Umbilical cord (tissue), 1 donor: ENCODE measurements at regions not wholly inside any gene's neighbourhood (a gene's known extent, or its start where the extent isn't known, plus 50 kb on each side); places are given as distances from the start of the nearest gene placed in this dataset.
"Not testable (repeated sequence)": the region's sequence is repeated elsewhere in the genome, so short reads cannot be mapped to it uniquely, and the experiment has no call there.

Experiments
- DNase-seq: peaks from one replicate; pipeline ENCODE4 v3.0.0-alpha.2; 2015; ENCODE audit warnings: low spot score

DNA sequence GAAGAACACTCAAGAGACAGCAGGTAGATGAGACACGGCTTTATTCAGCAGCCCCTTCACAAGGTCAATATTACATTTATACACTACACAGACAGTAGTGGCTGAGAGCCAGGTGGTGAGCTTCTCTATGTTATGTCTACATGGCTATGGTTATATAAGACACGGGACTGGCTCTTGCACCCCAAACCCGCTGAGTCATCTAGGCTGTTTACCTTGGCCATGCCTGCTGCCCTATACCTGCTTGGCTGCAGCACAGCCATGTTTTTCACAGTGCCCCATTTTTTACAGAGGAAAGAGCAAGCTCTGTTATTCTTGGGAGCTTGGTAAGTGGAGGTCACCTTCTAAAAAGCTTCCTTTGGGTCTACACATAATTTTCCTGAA lies 231.6 kb downstream of the IGSF11 start:
- DNase-seq: no peak

DNA sequence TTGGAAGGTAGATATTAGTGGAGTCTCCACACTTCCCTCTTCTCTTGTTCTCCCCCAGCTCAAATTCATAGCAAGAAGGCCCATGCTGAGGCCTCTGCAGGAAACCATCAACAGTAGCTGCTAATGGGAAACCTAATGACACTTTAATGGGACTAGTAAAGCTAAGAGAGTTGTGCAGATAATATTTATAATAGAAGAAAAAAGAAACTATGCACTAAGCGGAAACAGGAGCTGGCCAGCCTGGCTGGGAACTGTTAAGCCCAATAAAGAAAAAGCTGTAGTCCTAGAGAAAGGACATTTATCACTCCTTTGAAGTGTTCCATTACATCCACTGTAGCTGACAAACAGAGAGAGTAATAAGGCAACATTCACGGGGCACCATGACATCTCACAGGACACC lies 229.6 kb downstream of the IGSF11 start:
- DNase-seq: no peak

DNA sequence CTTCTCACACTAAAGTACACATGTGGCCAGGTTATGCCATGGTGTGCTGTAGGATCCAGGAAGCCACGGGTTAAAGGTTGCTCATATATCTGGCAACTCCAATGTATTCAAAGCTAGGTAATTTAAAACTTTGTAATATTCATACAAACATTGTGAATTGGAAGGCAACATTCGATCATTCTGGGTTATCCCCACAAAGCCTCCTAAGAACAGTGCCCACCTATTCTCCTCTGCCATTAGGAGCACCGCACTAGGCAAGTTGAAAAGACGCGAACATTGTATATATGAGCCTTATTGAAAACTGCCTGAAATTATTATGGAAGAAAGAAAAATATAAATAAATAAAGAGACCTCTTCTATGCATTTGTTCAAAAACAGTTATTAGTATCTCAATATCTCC lies 228.2 kb downstream of the IGSF11 start:
- no peak for DNase-seq

DNA sequence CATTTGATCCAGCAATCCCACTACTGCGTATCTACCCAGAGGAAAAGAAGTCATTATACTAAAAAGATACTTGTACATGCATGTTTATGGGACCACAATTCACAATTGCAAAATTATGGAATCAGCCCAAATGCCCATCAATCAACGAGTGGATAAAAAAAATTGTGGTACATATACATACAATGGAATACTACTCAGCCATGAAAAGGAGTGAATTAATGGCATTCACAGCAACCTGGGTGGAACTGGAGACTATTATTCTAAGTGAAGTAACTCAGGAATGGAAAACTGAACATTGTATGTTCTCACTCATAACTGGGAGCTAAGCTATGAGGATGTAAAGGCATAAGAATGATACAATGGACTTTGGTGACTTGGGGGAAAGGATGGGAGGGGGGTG lies 227.3 kb downstream of the IGSF11 start:
- DNase-seq: not testable (repeated sequence)

DNA sequence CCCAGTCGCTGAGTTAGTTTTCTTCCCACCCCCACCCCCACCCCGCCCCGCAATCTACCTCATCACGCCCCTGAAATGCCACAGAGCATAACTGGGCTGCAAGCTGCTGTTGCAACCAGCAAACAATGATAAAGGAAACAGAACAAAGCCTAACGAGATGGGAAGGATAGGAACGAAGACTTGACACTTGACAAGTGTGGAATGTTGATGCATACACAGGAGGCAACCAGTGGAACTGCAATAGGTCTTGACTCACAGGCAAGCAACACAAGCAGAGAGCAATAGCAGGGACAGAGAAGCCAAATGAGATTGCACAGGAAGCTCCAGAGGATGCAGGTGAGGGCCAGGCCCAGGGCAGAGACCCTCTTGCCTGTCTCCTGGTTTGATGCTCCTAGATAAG lies 225.9 kb downstream of the IGSF11 start:
- DNase-seq: peak; percentile 1

DNA sequence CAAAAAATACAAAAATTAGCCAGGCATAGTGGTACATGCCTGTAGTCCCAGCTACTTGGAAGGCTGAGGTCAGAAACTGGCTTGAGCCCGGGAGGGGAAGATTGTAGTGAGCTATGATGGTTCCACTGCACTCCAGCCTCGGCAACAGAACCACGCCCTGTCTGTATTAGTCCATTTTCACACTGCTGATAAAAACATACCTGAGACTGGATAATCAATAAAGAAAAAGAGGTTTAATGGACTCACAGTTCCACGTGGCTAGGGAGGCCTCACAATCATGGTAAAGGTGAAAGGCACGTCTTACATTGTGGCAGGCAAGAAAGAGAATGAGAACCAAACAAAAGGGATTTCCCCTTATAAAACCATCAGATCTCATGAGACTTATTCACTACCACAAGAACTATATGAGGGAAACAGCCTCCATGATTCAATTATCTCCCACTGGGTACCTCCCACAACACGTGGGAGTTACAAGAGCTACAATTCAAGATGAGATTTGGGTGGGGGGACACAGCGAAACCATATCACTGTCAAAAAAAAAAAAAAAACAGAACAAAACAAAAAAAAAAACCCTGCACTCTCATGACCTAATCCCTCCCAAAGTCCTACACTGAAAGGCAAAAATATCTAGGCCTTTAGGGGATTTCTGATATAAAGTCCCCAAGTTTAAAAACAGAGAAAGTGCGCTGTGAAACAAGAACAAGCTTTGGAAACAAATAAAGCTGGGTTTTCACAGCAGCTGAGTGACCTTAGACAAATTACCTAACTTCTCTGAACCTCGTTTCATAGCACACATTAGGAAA lies 224.7 kb downstream of the IGSF11 start:
- no peak for DNase-seq

DNA sequence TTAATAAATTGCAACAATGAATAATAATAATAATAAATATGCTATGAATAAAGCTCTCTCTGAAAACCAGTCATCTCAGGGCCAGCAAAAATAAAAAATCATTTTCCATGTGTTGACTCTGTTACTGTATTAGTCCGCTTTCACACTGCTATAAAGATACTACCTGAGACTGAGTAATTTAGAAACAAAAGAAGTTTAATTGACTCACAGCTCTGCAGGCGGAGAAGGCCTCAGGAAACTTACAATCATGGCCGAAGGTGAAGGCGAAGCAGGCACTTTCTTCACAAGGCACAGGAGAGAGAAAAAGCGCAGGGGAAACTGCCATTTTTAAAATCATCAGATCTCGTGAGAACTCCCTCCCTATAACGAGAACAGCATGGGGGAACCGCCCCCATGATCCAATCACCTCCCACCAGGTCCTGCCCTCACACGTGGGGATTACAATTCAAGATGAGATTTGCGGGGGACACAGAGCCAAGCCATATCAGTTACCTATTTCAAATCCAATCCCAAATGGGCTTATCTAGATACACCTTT lies 224.1 kb downstream of the IGSF11 start:
- DNase-seq: no peak

DNA sequence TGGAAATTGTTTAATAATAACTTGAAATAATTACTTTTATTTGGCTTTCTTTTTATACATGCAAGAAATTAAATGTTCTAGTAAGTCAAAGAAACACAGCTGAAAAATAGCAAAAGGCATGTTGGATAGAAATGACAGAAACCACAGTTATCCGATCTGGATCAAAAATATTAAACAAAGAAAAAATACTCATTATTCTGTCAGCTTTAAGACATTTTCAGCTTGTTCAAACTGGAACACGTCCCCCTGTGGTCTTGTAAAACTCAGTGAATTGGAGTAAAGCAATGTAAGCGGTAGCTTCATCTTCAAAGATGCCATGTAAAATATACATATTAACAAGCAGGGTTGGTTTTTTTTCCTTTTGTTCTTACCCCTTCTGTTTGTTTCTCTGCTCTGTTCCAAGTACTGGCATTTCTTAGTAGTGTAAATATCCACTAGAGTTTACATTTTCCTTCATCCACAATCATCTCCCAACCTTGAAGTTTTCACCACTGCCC lies 223.4 kb downstream of the IGSF11 start:
- DNase-seq: no peak

DNA sequence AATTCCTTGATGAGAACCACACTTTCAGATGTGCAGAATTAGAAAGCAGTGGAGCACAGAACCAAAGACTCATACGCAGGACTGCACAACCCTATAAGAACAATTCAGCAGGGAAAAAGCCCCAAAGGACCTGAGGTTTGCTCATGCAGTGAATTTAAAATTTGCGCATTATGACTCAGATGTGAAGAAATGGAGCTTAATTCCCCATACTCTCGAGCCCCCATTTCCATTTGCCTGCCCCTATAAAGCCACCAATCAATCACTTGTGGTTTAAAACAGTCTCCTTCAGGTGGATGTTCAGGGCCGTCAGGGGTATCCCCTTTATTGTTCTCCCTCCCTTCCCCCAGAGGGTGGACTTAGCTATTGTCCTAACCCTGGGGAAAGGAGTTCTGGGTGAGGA lies 221.2 kb downstream of the IGSF11 start:
- DNase-seq: no peak

DNA sequence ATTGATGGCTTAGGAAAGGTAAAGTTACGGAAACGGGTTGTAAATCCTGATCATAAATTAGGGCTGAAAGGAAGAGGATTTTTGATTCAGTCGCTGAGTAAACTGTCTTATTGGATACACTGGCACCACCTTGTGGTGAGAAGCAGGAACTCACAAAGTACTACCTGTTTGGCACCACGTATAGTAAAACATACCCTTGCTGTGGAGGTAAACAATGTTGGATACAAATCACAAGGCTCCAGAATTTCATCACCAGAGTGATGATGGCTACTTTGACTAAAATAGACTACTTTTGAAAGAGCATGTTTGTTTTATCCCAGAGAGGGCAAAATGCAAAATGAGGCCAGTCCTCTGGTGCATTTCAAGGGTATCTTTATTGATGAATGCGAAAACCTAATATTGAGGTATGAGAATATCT lies 216.9 kb downstream of the IGSF11 start:
- DNase-seq: peak; percentile 57

DNA sequence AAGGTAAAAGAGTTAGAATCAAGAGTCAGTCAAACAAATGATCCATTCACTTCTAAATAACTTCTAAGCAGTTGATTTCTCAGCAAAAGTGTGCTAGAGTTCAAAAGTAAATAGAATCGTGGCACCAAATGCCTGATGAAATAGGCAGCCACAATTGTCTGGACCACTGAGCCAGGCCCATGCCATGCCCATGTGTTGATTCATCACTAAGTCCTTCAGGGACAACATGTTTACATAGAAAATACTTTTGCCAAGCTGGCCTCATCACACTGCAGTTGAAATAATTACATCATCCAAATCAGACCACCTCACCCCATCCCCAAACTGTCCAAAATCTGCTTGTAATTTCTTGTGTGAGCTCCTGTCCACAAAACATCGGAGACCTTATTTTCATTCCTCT lies 216.3 kb downstream of the IGSF11 start:
- DNase-seq: no peak

DNA sequence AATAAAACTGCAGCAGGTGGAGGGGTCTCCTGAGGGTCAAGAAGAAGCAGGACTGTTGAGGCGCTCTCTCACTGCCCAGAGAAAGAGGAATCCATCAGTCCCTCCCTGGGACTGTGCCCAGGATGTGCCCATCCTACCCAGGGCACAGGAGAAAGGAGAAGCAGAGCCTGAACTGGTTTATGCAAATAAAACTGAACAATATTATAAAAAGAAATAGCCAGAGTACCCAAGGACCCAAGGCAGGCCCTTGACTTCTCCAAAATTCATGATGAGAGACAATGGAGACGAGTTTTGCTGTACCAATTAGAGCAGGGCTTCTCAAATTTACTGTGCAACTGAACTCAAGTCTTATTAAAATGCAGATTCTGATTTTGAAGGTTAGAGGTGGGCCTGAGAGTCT lies 211.0 kb downstream of the IGSF11 start:
- no peak for DNase-seq

DNA sequence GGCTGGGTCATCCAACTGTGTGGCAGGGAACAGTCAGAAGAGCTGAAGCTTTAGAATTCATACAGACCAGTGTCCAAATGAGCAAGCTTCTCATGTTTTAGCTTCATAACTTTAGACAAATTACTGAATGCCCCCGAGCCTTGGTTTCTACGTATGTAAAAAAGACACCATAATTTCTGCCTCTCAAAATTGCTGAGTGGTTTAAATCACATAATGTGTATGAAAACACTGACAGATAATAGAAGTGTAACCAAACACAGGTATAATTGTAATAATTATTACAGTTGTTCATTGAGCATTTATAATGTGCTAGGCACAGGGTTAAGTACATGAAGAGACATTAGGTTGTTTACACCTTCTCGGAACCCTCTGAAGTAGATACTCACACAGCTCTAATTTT lies 207.2 kb downstream of the IGSF11 start:
- DNase-seq: no peak

DNA sequence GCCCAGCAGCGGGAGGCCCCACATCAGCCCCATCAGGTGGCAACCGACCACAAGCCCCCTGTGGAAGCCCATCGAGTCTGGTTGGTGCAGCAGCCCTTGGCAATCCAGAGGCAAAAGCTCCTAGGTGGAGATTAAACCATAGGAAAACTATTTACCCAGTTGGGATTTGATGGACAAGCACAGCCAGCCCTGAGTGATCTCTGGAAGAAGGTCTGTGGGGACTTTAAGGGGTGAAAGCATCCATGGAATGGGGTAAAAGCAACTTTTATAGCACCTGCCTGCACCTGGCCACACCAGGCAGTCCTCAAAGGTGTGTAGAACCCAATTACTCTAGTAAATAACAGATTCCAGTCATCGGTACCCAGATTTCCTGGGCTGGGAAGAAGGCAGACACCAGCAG lies 206.3 kb downstream of the IGSF11 start:
- no peak for DNase-seq

DNA sequence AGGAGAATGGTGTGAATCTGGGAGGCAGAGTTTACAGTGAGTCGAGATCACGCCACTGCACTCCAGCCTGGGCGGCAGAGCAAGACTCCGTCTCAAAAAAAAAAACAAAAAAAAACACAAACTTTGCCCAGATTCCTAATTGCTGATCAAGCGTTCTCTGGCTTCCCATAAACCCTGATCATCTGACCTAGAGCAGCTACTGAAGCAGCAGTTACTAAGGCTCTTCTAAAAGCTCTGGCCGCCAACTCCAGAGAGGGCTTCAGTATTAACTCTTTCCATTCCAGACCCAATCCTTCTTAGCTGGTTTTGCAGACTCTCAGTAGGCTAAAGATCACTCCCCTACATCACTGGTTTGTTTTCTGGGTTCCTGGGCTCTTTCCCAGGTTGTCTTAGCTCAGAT lies 201.6 kb downstream of the IGSF11 start:
- DNase-seq: no peak

DNA sequence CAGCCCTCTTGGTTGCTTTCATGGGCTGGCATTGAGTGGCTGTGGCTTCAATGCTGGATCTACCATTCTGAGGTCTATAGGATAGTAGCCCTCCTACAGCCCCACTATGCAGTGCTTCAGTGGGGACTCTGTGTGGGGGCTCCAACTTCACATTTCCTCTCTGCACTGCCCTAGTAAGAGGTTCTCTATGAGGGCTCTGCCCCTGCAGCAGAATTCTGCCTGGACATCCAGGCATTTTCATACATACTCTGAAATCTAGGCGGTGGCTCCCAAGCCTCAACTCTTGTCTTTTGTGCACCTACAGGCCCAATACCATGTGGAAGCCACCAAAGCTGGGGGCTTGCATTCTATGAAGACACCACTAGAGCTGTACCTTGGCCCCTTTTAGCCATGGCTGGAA lies 195.8 kb downstream of the IGSF11 start:
- DNase-seq: no peak

DNA sequence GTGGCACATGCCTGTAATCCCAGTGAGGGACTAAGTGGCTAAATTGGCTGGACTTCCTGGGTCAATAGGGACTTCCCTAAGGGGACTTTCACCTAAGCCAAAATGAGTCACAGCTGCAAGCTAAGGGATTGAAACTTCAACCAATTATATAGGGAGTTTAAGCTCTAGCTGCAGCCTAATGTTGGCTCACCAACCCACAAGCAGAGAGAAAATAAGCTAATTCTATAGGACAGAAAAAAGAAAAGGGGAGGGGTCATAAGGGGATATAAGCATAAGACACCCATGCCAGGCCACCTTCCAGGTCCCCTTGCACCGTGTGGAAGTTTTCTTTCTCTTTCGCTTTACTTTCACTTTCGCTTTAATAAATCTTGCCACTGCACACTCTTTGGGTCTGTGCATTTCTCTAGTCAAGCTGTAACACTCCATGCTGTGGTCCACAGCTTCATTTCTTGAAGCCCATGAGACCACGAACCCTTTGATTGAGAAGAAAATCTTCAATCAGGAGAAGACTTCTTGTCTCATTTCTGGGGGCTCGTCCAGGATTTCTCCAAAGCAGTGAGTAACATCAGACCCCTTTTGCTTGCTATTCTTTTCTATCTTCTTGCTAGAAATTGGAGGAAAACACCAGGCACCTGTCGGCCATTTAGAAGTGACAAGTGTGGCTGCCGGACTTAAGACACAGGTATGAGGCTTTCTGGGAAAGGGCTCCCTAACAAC lies 192.3 kb downstream of the IGSF11 start:
- DNase-seq: no peak

DNA sequence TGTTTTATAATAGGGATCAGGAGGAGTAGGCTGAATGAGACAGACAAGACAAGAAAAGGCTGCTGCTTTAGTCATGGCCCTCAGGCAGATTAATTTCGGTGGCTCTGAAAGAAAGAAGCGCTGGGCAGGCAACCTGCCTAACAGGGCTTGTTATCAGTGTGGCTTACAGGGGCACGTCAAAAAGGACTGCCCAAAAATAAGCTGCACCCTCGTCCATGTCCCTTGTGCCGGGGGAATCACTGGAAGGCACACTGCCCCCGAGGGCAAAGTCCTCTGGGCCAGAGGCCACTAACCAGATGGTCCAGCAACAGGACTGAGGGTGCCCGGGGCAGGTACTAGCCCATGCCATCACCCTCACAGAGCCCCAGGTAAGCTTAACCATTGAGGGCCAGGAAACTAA lies 188.5 kb downstream of the IGSF11 start:
- DNase-seq: no peak
